ENCODE measurements at regions not wholly inside any gene's neighbourhood (a gene's known extent, or its start where the extent isn't known, plus 50 kb on each side); places are given as distances from the start of the nearest gene placed in this dataset.
"Not testable (repeated sequence)": the region's sequence is repeated elsewhere in the genome, so short reads cannot be mapped to it uniquely, and the experiment has no call there.

- not testable (repeated sequence) for DNase-seq, H3K36me3 ChIP-seq, H3K27me3 ChIP-seq, H3K9me3 ChIP-seq, H3K4me3 ChIP-seq
Measured at GRCh38 chr10:38430242-38430641, 336.1 kb downstream of the ZNF37A start.

- H3K36me3 ChIP-seq, DNase-seq, H3K27me3 ChIP-seq, H3K4me3 ChIP-seq, H3K9me3 ChIP-seq: not testable (repeated sequence)
Measured at GRCh38 chr10:38437359-38437758, 343.2 kb downstream of the ZNF37A start.

GRCh38 chr10:38448614-38449355 is 354.6 kb downstream of the ZNF37A start:
- not testable (repeated sequence) for H3K27me3 ChIP-seq, H3K9me3 ChIP-seq, H3K36me3 ChIP-seq, H3K4me3 ChIP-seq, DNase-seq

GRCh38 chr10:38449618-38450017 is 355.5 kb downstream of the ZNF37A start:
- H3K36me3 ChIP-seq, DNase-seq, H3K27me3 ChIP-seq, H3K9me3 ChIP-seq, H3K4me3 ChIP-seq: not testable (repeated sequence)

- not testable (repeated sequence) for DNase-seq, H3K27me3 ChIP-seq, H3K9me3 ChIP-seq, H3K36me3 ChIP-seq, H3K4me3 ChIP-seq
Measured at GRCh38 chr10:38450372-38451057, 356.4 kb downstream of the ZNF37A start.

GRCh38 chr10:38451306-38451967 is 357.3 kb downstream of the ZNF37A start:
- DNase-seq, H3K27me3 ChIP-seq, H3K36me3 ChIP-seq, H3K9me3 ChIP-seq, H3K4me3 ChIP-seq: not testable (repeated sequence)
